K562 (cell line): ENCODE measurements at regions not wholly inside any gene's neighbourhood (a gene's known extent, or its start where the extent isn't known, plus 50 kb on each side); places are given as distances from the start of the nearest gene placed in this dataset.

Experiments
- ATAC-seq: fragments of 200-7000 bp; cut with Tn5 transposase; 3 replicates; pipeline ENCODE4 v1.9.1; 2020; ENCODE audit warnings: moderate library complexity
- BruUV-seq: library from RNA; stranded (reverse); fragments of 400-500 nt; replicated peaks from 2 replicates; lab custom pipeline; 2021; lab: Mats Ljungman, UMichigan
- CTCF ChIA-PET: fragments of 300-600 bp; formaldehyde crosslinking; extraction: SDS; loops from one replicate; lab custom pipeline; 2021; ENCODE audit warnings: low intra/inter-chr PET ratio; lab: Yijun Ruan, JAX
- POLR2A ChIA-PET: fragments of 300-600, 350-650 bp; sonication (Branson Sonifier 250); formaldehyde crosslinking; extraction: SDS; loops from one replicate; lab custom pipeline; 2021; ENCODE audit warnings: antibody characterized with exemption, inconsistent platforms; lab: Yijun Ruan, JAX
- DNase-seq, 4 experiments: peaks; one replicate each; pipeline versions ENCODE4 v3.0.0 to v3.0.0-alpha.2; 2011 to 2018; ENCODE audit warnings: low spot score in 3 of 4, mixed read lengths in 3 of 4; ENCODE audit errors: extremely low read depth in 1 of 4
- FAIRE-seq: peaks from 2 replicates; lab custom pipeline; 2011; peaks lifted over from hg19 to GRCh38; lab: Jason Lieb, UNC
- H2AFZ ChIP-seq: 2 replicates; pipeline ENCODE4 v1.6.0; 2011; ENCODE audit warnings: low read depth, low read length, control low read depth, inconsistent platforms
- H3K27ac ChIP-seq: fragments of 200-600 bp; 3 replicates; pipeline ENCODE4 v1.8.0; 2011; ENCODE audit warnings: low read depth, mild to moderate bottlenecking, control low read depth, inconsistent platforms, low read length, moderate library complexity, mixed read lengths; ENCODE audit errors: extremely low read depth
- H3K27me3 ChIP-seq, 2 experiments: fragments of 300-600 bp in 1 of 2; 2 replicates in 1 of 2; 3 replicates in 1 of 2; pipeline versions ENCODE4 v1.6.0 to v1.8.0; 2011; ENCODE audit warnings: inconsistent platforms in 2 of 2, low read length in 2 of 2, mild to moderate bottlenecking in 1 of 2, mixed read lengths in 1 of 2, moderate library complexity in 1 of 2; ENCODE audit not compliant: control insufficient read depth in 2 of 2, insufficient read depth in 2 of 2
- H3K36me3 ChIP-seq: fragments of 300-600 bp; 3 replicates; pipeline ENCODE4 v1.8.0; 2011; ENCODE audit warnings: mild to moderate bottlenecking, low read length, inconsistent platforms; ENCODE audit not compliant: control insufficient read depth, insufficient read depth
- H3K4me1 ChIP-seq, 2 experiments: fragments of 200-600 bp in 1 of 2; replicated peaks in 1 of 2; 2 replicates in 1 of 2; 3 replicates in 1 of 2; pipeline versions ENCODE4 v1.5.1 to v1.8.0; 2011; ENCODE audit warnings: inconsistent platforms in 2 of 2, low read length in 2 of 2, mild to moderate bottlenecking in 1 of 2, mixed read lengths in 1 of 2, moderate library complexity in 1 of 2; ENCODE audit not compliant: control insufficient read depth in 2 of 2, insufficient read depth in 2 of 2
- H3K4me2 ChIP-seq: 2 replicates; pipeline ENCODE4 v1.6.1; 2011; ENCODE audit warnings: low read length, control low read depth, inconsistent platforms, mixed read lengths; ENCODE audit not compliant: insufficient read depth
- H3K4me3 ChIP-seq: fragments of 200-600 bp; sonication (generic), shearing (Covaris generic); 2 replicates; pipeline ENCODE4 v1.5.1; 2016; ENCODE audit warnings: control low read depth, inconsistent platforms
- H3K79me2 ChIP-seq: fragments of 200-600 bp; 3 replicates; pipeline ENCODE4 v1.8.0; 2011; ENCODE audit warnings: low read length, inconsistent platforms; ENCODE audit not compliant: control insufficient read depth, insufficient read depth
- H3K9ac ChIP-seq, 2 experiments: 2 replicates each; pipeline versions ENCODE4 v1.6.0 to v1.6.1; 2011; ENCODE audit warnings: low read depth in 2 of 2, low read length in 2 of 2, control low read depth in 1 of 2, inconsistent platforms in 1 of 2, mild to moderate bottlenecking in 1 of 2, mixed read lengths in 1 of 2; ENCODE audit not compliant: insufficient read depth in 1 of 2
- H3K9me1 ChIP-seq: one replicate; pipeline ENCODE4 v1.6.0; 2011; ENCODE audit warnings: inconsistent platforms, mild to moderate bottlenecking, low read length, moderate library complexity; ENCODE audit not compliant: control insufficient read depth, insufficient read depth
- H3K9me3 ChIP-seq: replicated peaks from 2 replicates; pipeline ENCODE4 v1.5.1; 2011; ENCODE audit warnings: low read depth, low read length, inconsistent platforms; ENCODE audit not compliant: control insufficient read depth, insufficient read depth
- H4K20me1 ChIP-seq: replicated peaks from 2 replicates; pipeline ENCODE4 v1.6.1; 2011; ENCODE audit warnings: low read length, inconsistent platforms, mixed read lengths; ENCODE audit not compliant: control insufficient read depth, insufficient read depth
- CHD2 ChIP-seq: IDR thresholded peaks from 2 replicates; pipeline ENCODE4 v1.6.1; 2011; ENCODE audit warnings: low read depth, low read length
- CSDE1 ChIP-seq, 2 experiments: fragments of 450-650 bp; IDR thresholded peaks; 2 replicates each; pipeline ENCODE4 v1.6.1; 2016; ENCODE audit warnings: mild to moderate bottlenecking in 1 of 2
- DACH1 ChIP-seq: fragments of 450-650 bp; IDR thresholded peaks from 2 replicates; pipeline ENCODE4 v1.6.1; 2018; ENCODE audit not compliant: partially characterized antibody
- ELF1 ChIP-seq: fragments of 200-800 bp; sonication (Bioruptor generic); IDR thresholded peaks from 2 replicates; pipeline ENCODE4 v1.6.1; 2016; ENCODE audit warnings: missing genetic modification characterization, missing compliant biosample characterization
- ILK ChIP-seq: fragments of 450-650 bp; IDR thresholded peaks from 2 replicates; pipeline ENCODE4 v1.6.1; 2016; ENCODE audit warnings: missing genetic modification characterization, low read depth, mild to moderate bottlenecking, missing compliant biosample characterization, moderate library complexity, borderline replicate concordance
- NCOA1 ChIP-seq: fragments of 450-650 bp; IDR thresholded peaks from 2 replicates; pipeline ENCODE4 v1.6.1; 2016; ENCODE audit warnings: low read depth
- POU5F1 ChIP-seq: fragments of 150-350 bp; IDR thresholded peaks from 2 replicates; pipeline ENCODE4 v1.6.1; 2014; ENCODE audit warnings: borderline replicate concordance, low read length, low read depth, mild to moderate bottlenecking; ENCODE audit not compliant: partially characterized antibody
- SLC30A9 ChIP-seq: fragments of 250-450 bp; sonication (Bioruptor Pico); IDR thresholded peaks from 2 replicates; pipeline ENCODE4 v1.8.0; 2022; ENCODE audit warnings: mild to moderate bottlenecking, moderate library complexity
- SMARCB1 ChIP-seq: IDR thresholded peaks from 2 replicates; pipeline ENCODE4 v1.6.1; 2011; ENCODE audit warnings: improper control_type of control experiment, low read depth; ENCODE audit not compliant: insufficient read length
- STAG1 ChIP-seq: sonication (generic); formaldehyde crosslinking; IDR thresholded peaks from 2 replicates; pipeline ENCODE4 v1.5.0; 2020; ENCODE audit warnings: missing genetic modification reagents, borderline replicate concordance
- ZBTB7A ChIP-seq: IDR thresholded peaks from 2 replicates; pipeline ENCODE4 v1.6.1; 2011; ENCODE audit warnings: low read depth, mild to moderate bottlenecking, low read length, moderate library complexity, borderline replicate concordance; ENCODE audit not compliant: control insufficient read depth
- ZNF324 ChIP-seq: fragments of 250-450 bp; sonication (Bioruptor Pico); IDR thresholded peaks from 2 replicates; pipeline ENCODE4 v1.4.0; 2020; ENCODE audit warnings: mild to moderate bottlenecking
- ZSCAN29 ChIP-seq: fragments of 450-650 bp; IDR thresholded peaks from 2 replicates; pipeline ENCODE4 v1.6.1; 2017
- WGBS: fragments of 100-300 bp; shearing (Covaris generic); methylation state at CpG from one replicate; pipeline ENCODE4 v1.1.6; 2016; ENCODE audit warnings: low coverage, mixed read lengths; ENCODE audit not compliant: insufficient coverage; ENCODE audit errors: missing lambda C conversion rate; 5-methylcytosine and 5-hydroxymethylcytosine counted together
- in situ Hi-C: fragments of 300-500 bp; cut with MboI; formaldehyde crosslinking; loops from 4 replicates; pipeline ENCODE4 v1.15.0; 2018; ENCODE audit warnings: inconsistent platforms, mixed read lengths
- intact Hi-C: fragments of 100-400 bp; cut with micrococcal nuclease; formaldehyde crosslinking; loops from 2 replicates; pipeline ENCODE4 v1.14.2; 2022
- TF ChIP-seq, protein P1 (sequence below): fragments of 250-450 bp; sonication (Bioruptor Pico); IDR thresholded peaks from 2 replicates; pipeline ENCODE4 v1.4.0; 2020; ENCODE audit warnings: borderline replicate concordance
- TF ChIP-seq, protein P2 (sequence below): fragments of 450-650 bp; IDR thresholded peaks from 2 replicates; pipeline ENCODE4 v1.6.1; 2018; ENCODE audit not compliant: partially characterized antibody

DNA sequence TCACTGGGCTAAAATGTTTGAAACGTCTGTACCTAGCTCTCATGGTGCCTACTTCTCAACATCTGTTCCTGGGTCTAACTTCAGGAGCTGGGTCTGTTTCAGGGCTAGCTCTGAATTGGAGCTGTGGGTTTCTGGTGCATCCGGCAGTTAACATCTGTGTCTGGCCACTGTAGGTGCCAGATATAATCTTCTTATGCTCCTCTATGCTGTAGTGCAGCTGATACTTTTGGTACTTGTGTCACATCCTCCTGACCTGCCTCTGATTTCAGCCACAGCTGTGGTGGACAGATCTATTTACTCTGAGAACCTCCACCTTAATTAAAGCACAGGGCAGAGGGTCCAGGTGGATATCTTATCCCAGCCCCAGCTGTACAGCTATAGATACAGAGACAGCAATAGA is 496.5 kb upstream of the CDH11 start (continued):
- TF ChIP-seq, protein P1, sequence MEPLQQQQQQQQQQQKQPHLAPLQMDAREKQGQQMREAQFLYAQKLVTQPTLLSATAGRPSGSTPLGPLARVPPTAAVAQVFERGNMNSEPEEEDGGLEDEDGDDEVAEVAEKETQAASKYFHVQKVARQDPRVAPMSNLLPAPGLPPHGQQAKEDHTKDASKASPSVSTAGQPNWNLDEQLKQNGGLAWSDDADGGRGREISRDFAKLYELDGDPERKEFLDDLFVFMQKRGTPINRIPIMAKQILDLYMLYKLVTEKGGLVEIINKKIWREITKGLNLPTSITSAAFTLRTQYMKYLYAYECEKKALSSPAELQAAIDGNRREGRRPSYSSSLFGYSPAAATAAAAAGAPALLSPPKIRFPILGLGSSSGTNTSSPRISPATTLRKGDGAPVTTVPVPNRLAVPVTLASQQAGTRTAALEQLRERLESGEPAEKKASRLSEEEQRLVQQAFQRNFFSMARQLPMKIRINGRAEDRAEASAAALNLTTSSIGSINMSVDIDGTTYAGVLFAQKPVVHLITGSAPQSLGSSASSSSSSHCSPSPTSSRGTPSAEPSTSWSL = no peak
- TF ChIP-seq POU5F1 (no peak), DACH1 (no peak), SLC30A9 (CRISPR knock-in tag) (no peak), ILK (no peak), STAG1 (no peak), ZNF324 (CRISPR knock-in tag) (no peak), ZBTB7A (no peak), SMARCB1 (no peak), CSDE1 (IDR thresholded peaks at IDR 0.05) (no peak)

DNA sequence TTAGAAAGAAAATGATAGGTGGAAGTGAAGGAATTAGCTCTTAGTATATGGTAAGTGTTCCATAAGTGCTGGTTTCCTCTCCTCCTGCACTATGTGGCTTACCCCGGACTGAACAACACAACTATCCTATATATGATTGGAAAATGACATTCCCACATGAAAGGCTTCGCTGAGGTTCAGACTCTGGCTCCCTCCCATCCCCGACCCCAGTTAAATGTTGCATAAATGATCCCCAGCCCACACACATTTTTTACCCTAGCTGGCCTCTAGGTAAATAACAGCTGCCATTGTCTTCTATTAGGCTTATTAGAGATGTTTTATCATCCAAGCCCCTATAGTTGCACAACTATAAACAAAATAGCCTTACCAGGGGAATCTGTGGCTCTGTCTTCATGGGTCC is 495.6 kb upstream of the CDH11 start:
- H3K79me2 ChIP-seq = no peaks in the 10 kb centered on the region
- H3K4me2 ChIP-seq = no peak overlapping the region
- H4K20me1 ChIP-seq = no peaks in the 10 kb centered on the region
- no peak overlapping the region for H3K9ac ChIP-seq
- 3% methylated on average over 3 of the region's 3 CpGs for WGBS
- no peaks in the 10 kb centered on the region for H3K36me3 ChIP-seq
- H3K9me1 ChIP-seq = no peaks in the 10 kb centered on the region
- no peaks in the 10 kb centered on the region for H3K9me3 ChIP-seq
- FAIRE-seq (no peak), DNase-seq (no peak), ATAC-seq (no peak)
- no peak overlapping the region for H3K27ac ChIP-seq
- no peaks in the 10 kb centered on the region for H3K4me1 ChIP-seq
- H3K27me3 ChIP-seq = no peaks in the 10 kb centered on the region
- no peak overlapping the region for H2AFZ ChIP-seq
- ChIA-PET POLR2A (no interaction called here), CTCF (no interaction called here)
- no TSS peak for BruUV-seq
- in situ Hi-C loops = no loop called here
- TF ChIP-seq NCOA1 (no peak), ELF1 (tag) (no peak), ZSCAN29 (no peak), SLC30A9 (CRISPR knock-in tag) (no peak), CHD2 (no peak)
- TF ChIP-seq, protein P2, sequence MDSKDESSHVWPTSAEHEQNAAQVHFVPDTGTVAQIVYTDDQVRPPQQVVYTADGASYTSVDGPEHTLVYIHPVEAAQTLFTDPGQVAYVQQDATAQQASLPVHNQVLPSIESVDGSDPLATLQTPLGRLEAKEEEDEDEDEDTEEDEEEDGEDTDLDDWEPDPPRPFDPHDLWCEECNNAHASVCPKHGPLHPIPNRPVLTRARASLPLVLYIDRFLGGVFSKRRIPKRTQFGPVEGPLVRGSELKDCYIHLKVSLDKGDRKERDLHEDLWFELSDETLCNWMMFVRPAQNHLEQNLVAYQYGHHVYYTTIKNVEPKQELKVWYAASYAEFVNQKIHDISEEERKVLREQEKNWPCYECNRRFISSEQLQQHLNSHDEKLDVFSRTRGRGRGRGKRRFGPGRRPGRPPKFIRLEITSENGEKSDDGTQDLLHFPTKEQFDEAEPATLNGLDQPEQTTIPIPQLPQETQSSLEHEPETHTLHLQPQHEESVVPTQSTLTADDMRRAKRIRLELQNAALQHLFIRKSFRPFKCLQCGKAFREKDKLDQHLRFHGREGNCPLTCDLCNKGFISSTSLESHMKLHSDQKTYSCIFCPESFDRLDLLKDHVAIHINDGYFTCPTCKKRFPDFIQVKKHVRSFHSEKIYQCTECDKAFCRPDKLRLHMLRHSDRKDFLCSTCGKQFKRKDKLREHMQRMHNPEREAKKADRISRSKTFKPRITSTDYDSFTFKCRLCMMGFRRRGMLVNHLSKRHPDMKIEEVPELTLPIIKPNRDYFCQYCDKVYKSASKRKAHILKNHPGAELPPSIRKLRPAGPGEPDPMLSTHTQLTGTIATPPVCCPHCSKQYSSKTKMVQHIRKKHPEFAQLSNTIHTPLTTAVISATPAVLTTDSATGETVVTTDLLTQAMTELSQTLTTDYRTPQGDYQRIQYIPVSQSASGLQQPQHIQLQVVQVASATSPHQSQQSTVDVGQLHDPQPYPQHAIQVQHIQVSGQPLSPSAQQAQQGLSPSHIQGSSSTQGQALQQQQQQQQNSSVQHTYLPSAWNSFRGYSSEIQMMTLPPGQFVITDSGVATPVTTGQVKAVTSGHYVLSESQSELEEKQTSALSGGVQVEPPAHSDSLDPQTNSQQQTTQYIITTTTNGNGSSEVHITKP = no peak
- no peak overlapping the region for H3K4me3 ChIP-seq
- intact Hi-C loops = no loop called here
